ENCODE measurements at regions not wholly inside any gene's neighbourhood (a gene's known extent, or its start where the extent isn't known, plus 50 kb on each side); places are given as distances from the start of the nearest gene placed in this dataset.

- TF ChIP-seq CTCF (conservative IDR thresholded peaks at IDR 0.05; ENCODE audit: low read length) = no peak
- TF ChIP-seq EZH2phosphoT487 (IDR thresholded peaks at IDR 0.05; ENCODE audit: borderline replicate concordance, low read depth, low read length) = no peak
These were observed 258.1 kb upstream of the MDFIC2 start for GRCh38 chr3:70570584-70570983.

All from OCI-LY7 (cell line).